WI38 (cell line): ENCODE measurements at regions not wholly inside any gene's neighbourhood (a gene's known extent, or its start where the extent isn't known, plus 50 kb on each side); places are given as distances from the start of the nearest gene placed in this dataset.

Experiments
- H3K4me3 ChIP-seq: 2 replicates; pipeline ENCODE4 v1.5.1; 2011; ENCODE audit warnings: low read depth, mild to moderate bottlenecking, control low read depth, low read length
- CTCF ChIP-seq: IDR thresholded peaks from 2 replicates; pipeline ENCODE4 v1.5.1; 2012; ENCODE audit warnings: low read depth, mild to moderate bottlenecking, control low read depth, low read length

GRCh38 chr6:4459032-4459431 lies 317.2 kb upstream of the CDYL start:
- H3K4me3 ChIP-seq, result no peak overlapping the region
- TF ChIP-seq CTCF, result no peak

GRCh38 chr6:4451718-4452117 lies 316.3 kb upstream of the ECI2 start:
- no peak for TF ChIP-seq CTCF
- H3K4me3 ChIP-seq, result no peak overlapping the region

- H3K4me3 ChIP-seq, result no peak overlapping the region
- TF ChIP-seq CTCF, result no peak
Measured at GRCh38 chr6:4451081-4451480, 315.7 kb upstream of the ECI2 start.

- H3K4me3 ChIP-seq, result no peak overlapping the region
- no peak for TF ChIP-seq CTCF
Measured at GRCh38 chr6:4450237-4450636, 314.9 kb upstream of the ECI2 start.

- TF ChIP-seq CTCF, result no peak
- no peak overlapping the region for H3K4me3 ChIP-seq
Measured at GRCh38 chr6:4449409-4449808, 314.0 kb upstream of the ECI2 start.

GRCh38 chr6:4448841-4449240 lies 313.5 kb upstream of the ECI2 start:
- no peak for TF ChIP-seq CTCF
- H3K4me3 ChIP-seq, result no peak overlapping the region

GRCh38 chr6:4447639-4448330 lies 312.4 kb upstream of the ECI2 start:
- no peak overlapping the region for H3K4me3 ChIP-seq
- TF ChIP-seq CTCF, result no peak
